PC-9 (cell line): ENCODE measurements at regions not wholly inside any gene's neighbourhood (a gene's known extent, or its start where the extent isn't known, plus 50 kb on each side); places are given as distances from the start of the nearest gene placed in this dataset.
"Not testable (repeated sequence)": the region's sequence is repeated elsewhere in the genome, so short reads cannot be mapped to it uniquely, and the experiment has no call there.

ENCODE experiments used
- EZH2 ChIP-seq: fragments of 200-600 bp; sonication (generic); IDR thresholded peaks from 2 replicates; pipeline ENCODE4 v1.8.0; 2017; ENCODE audit warnings: antibody characterized with exemption, low read depth
- TF ChIP-seq, protein P1 (sequence below): fragments of 200-600 bp; sonication (generic); conservative IDR thresholded peaks from 2 replicates; pipeline ENCODE4 v1.6.1; 2017; ENCODE audit warnings: mixed run types, antibody characterized with exemption, mild to moderate bottlenecking, moderate library complexity

DNA sequence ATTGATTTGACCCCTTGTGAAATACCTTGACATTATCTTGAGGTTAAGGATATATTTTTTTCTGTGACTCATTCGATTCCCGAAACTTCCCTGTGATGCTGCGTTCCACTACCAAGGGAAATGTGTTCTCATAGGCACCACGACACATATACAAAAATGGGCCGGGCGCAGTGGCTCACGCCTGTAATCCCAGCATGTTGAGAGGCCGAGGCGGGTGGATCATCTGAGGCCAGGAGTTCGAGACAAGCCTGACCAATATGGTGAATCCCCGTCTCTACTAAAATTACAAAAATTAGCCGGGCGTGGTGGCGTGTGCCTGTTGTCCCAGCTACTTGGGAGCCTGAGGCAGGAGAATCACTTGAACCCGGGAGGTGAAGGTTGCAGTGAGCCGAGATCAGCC lies 188.3 kb upstream of the FAM47A start:
- not testable (repeated sequence) for TF ChIP-seq EZH2
- TF ChIP-seq, protein P1, sequence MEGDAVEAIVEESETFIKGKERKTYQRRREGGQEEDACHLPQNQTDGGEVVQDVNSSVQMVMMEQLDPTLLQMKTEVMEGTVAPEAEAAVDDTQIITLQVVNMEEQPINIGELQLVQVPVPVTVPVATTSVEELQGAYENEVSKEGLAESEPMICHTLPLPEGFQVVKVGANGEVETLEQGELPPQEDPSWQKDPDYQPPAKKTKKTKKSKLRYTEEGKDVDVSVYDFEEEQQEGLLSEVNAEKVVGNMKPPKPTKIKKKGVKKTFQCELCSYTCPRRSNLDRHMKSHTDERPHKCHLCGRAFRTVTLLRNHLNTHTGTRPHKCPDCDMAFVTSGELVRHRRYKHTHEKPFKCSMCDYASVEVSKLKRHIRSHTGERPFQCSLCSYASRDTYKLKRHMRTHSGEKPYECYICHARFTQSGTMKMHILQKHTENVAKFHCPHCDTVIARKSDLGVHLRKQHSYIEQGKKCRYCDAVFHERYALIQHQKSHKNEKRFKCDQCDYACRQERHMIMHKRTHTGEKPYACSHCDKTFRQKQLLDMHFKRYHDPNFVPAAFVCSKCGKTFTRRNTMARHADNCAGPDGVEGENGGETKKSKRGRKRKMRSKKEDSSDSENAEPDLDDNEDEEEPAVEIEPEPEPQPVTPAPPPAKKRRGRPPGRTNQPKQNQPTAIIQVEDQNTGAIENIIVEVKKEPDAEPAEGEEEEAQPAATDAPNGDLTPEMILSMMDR = not testable (repeated sequence)
